ENCODE measurements at regions not wholly inside any gene's neighbourhood (a gene's known extent, or its start where the extent isn't known, plus 50 kb on each side); places are given as distances from the start of the nearest gene placed in this dataset.

DNA sequence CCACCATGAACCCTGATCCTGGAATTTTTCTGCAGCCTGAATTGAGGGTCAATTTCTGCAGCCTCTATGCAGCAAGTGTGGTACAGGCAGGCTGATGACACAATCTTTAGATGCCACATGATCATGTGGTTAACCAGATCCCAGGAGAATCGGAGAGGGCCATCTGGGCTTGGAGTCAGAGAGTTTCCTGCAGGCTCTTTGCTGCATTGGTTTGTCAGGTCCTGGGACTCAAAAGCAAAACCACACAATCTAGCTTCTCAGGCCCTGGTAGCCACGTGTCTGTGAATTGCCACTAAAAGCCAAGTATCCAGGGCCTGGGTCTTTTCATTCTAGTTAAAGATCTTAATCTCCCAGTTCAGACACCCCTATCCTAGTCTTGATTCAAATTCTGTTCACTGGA is 464.5 kb downstream of the BCOR start:
- Histone ChIP-seq H3K4me1 (no peaks in the 10 kb centered on the region), H3K27me3 (ENCODE audit: low read depth) (no peaks in the 10 kb centered on the region), H3K27ac (no peak overlapping the region), H3K36me3 (no peaks in the 10 kb centered on the region), H3K9me3 (no peaks in the 10 kb centered on the region), H3K4me3 (no peak overlapping the region)
- TF ChIP-seq, protein P1, sequence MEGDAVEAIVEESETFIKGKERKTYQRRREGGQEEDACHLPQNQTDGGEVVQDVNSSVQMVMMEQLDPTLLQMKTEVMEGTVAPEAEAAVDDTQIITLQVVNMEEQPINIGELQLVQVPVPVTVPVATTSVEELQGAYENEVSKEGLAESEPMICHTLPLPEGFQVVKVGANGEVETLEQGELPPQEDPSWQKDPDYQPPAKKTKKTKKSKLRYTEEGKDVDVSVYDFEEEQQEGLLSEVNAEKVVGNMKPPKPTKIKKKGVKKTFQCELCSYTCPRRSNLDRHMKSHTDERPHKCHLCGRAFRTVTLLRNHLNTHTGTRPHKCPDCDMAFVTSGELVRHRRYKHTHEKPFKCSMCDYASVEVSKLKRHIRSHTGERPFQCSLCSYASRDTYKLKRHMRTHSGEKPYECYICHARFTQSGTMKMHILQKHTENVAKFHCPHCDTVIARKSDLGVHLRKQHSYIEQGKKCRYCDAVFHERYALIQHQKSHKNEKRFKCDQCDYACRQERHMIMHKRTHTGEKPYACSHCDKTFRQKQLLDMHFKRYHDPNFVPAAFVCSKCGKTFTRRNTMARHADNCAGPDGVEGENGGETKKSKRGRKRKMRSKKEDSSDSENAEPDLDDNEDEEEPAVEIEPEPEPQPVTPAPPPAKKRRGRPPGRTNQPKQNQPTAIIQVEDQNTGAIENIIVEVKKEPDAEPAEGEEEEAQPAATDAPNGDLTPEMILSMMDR (IDR thresholded peaks at IDR 0.05), result no peak
- DNase-seq (no peak), ATAC-seq (no peak)
- intact Hi-C loops (cut with DNase I), result no loop called here

DNA sequence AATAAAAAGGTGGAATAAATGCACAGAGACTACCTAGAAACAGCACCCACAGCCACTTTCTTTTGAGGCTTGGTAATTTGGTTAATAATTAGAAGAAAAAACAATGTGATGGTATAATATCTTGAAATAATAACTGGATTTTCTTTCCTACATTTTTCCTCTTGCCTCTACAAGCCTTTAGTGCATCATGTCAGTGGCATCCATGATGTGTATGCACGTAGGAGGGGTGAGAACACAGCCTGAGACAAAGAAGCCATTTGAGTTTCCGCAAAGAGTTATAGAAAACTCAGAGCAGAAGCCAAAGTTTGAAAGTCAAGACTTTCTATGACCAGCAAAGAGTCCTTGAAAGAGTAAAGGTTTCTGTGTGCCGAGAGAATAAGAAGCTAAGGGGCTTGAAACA is 461.3 kb downstream of the BCOR start:
- no peak overlapping the region for H3K4me3 ChIP-seq
- TF ChIP-seq, protein P1 (IDR thresholded peaks at IDR 0.05), result no peak
- H3K4me1 ChIP-seq, result no peaks in the 10 kb centered on the region
- H3K9me3 ChIP-seq, result no peaks in the 10 kb centered on the region
- H3K27me3 ChIP-seq (ENCODE audit: low read depth), result no peaks in the 10 kb centered on the region
- no peaks in the 10 kb centered on the region for H3K36me3 ChIP-seq
- no peak for ATAC-seq
- H3K27ac ChIP-seq, result no peak overlapping the region
- intact Hi-C loops (cut with DNase I), result no loop called here
- DNase-seq, result no peak

DNA sequence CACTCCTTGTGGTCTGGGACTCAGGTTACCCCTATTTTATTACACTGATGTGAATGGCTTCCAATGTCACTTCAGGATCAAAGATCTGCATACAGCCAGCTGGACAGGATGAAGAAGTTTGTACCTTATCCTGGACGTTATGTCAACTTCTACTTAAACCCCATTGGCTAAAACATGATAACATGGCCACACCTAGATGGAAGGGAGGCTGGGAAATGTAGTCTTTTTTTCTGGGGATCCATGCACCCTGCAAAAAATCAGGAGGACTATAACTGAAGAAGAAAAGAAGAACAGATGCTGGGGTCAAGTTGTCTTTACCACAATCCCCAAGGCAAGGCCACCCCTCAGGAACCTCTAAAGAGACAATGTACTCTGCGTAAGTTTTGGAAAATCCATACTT is 459.2 kb downstream of the BCOR start:
- H3K4me3 ChIP-seq, result no peak overlapping the region
- intact Hi-C loops (cut with DNase I), result no loop called here
- no peaks in the 10 kb centered on the region for H3K9me3 ChIP-seq
- TF ChIP-seq, protein P1 (IDR thresholded peaks at IDR 0.05), result no peak
- no peaks in the 10 kb centered on the region for H3K36me3 ChIP-seq
- H3K27ac ChIP-seq, result no peak overlapping the region
- ATAC-seq (no peak), DNase-seq (no peak)
- H3K4me1 ChIP-seq, result no peaks in the 10 kb centered on the region
- H3K27me3 ChIP-seq (ENCODE audit: low read depth), result no peaks in the 10 kb centered on the region

DNA sequence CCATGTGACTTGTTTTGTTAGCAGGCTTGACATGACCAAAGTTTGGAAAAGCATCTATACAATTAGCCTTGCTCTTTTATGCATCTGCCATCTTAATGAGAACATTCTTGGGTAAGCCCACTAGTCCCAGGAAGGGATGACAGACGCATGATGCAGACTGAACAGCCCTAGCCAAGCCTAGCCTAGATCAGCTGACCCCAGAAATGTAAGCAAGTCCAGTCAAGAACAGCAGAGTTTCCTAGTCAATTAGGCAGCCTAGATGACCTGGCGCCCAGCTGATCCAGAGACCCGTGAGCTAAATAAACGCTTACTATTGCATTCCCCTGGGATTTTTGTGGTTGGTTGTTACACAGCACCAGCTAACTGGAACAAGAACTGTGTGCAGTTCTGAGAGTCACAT is 457.9 kb downstream of the BCOR start:
- no peaks in the 10 kb centered on the region for H3K4me1 ChIP-seq
- H3K27ac ChIP-seq, result no peak overlapping the region
- H3K9me3 ChIP-seq, result no peaks in the 10 kb centered on the region
- H3K27me3 ChIP-seq (ENCODE audit: low read depth), result no peaks in the 10 kb centered on the region
- no peaks in the 10 kb centered on the region for H3K36me3 ChIP-seq
- no peak overlapping the region for H3K4me3 ChIP-seq
- ATAC-seq (no peak), DNase-seq (no peak)
- intact Hi-C loops (cut with DNase I), result no loop called here
- TF ChIP-seq, protein P1 (IDR thresholded peaks at IDR 0.05), result no peak

DNA sequence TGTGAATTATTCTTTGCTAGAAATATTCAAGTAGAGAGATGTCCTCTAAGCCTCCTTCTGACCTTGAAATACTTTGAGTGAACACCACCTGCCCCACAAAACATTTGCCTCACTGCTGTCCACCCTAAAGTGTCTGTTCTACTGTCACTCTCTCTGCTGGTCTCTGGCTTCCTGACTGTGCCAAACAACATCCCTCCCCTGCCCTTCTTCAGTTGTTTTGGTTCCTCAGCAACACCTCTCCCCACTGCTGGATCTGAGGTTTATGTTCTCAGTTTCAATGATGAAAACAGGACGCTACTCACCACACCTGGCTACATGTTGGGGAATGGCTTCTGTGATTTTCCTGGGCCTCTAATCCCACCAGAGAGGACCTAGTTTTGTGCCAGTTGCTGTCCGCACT is 456.9 kb downstream of the BCOR start:
- no peak for ATAC-seq
- intact Hi-C loops (cut with DNase I), result no loop called here
- DNase-seq, result no peak

More for the DNA sequence above, 456.9 kb downstream of the BCOR start:
- Histone ChIP-seq H3K36me3 (no peaks in the 10 kb centered on the region), H3K4me1 (no peaks in the 10 kb centered on the region), H3K27ac (no peak overlapping the region), H3K27me3 (ENCODE audit: low read depth) (no peaks in the 10 kb centered on the region), H3K4me3 (no peak overlapping the region), H3K9me3 (no peaks in the 10 kb centered on the region)
- TF ChIP-seq, protein P1 (IDR thresholded peaks at IDR 0.05), result no peak

Measured in lower lobe of right lung (tissue), 2 donors.